ENCODE measurements at regions not wholly inside any gene's neighbourhood (a gene's known extent, or its start where the extent isn't known, plus 50 kb on each side); places are given as distances from the start of the nearest gene placed in this dataset.

- H3K4me1 ChIP-seq (ENCODE audit: control insufficient read depth in 3 of 3, insufficient read depth in 2 of 3, low read depth in 1 of 3, low read length in 2 of 3): no peaks in the 10 kb centered on the region
- H3K27me3 ChIP-seq (ENCODE audit: control insufficient read depth in 3 of 3, insufficient read depth in 3 of 3, low read length in 3 of 3): no peaks in the 10 kb centered on the region
- H3K36me3 ChIP-seq (ENCODE audit: control insufficient read depth in 3 of 3, insufficient read depth in 2 of 3, low read depth in 1 of 3, low read length in 3 of 3): no peaks in the 10 kb centered on the region
- WGBS, 3 donors: 52 to 74% (median 55%) methylated on average over 4 of the region's 4 CpGs
- H3K4me3 ChIP-seq (ENCODE audit: low read depth in 1 of 3, low read length in 3 of 3): no peak overlapping the region
- H3K9me3 ChIP-seq (ENCODE audit: control insufficient read depth in 2 of 2, insufficient read depth in 1 of 2, low read depth in 1 of 2, low read length in 1 of 2): no peaks in the 10 kb centered on the region
- FAIRE-seq (no peak), DNase-seq (no peak)
- no peak overlapping the region for H3K27ac ChIP-seq (ENCODE audit: low read depth in 1 of 3, low read length in 2 of 3)
Measured at GRCh38 chr21:22904385-22904784, 1906.2 kb downstream of the NCAM2 start.

GRCh38 chr21:22925032-22925431 lies 1926.8 kb downstream of the NCAM2 start:
- no peaks in the 10 kb centered on the region for H3K4me1 ChIP-seq (ENCODE audit: control insufficient read depth in 3 of 3, insufficient read depth in 2 of 3, low read depth in 1 of 3, low read length in 2 of 3)
- no peak overlapping the region for H3K4me3 ChIP-seq (ENCODE audit: low read depth in 1 of 3, low read length in 3 of 3)
- DNase-seq: no peak
- WGBS, 3 donors: 76 to 97% (median 89%) methylated on average over 1 of the region's 1 CpG
- H3K27me3 ChIP-seq (ENCODE audit: control insufficient read depth in 3 of 3, insufficient read depth in 3 of 3, low read length in 3 of 3): no peaks in the 10 kb centered on the region
- H3K27ac ChIP-seq (ENCODE audit: low read depth in 1 of 3, low read length in 2 of 3): no peak overlapping the region
- no peak for FAIRE-seq
- no peaks in the 10 kb centered on the region for H3K9me3 ChIP-seq (ENCODE audit: control insufficient read depth in 2 of 2, insufficient read depth in 1 of 2, low read depth in 1 of 2, low read length in 1 of 2)
- no peaks in the 10 kb centered on the region for H3K36me3 ChIP-seq (ENCODE audit: control insufficient read depth in 3 of 3, insufficient read depth in 2 of 3, low read depth in 1 of 3, low read length in 3 of 3)

GRCh38 chr21:22927469-22927868 lies 1929.3 kb downstream of the NCAM2 start:
- no peak overlapping the region for H3K4me3 ChIP-seq (ENCODE audit: low read depth in 1 of 3, low read length in 3 of 3)
- no peak overlapping the region for H3K27ac ChIP-seq (ENCODE audit: low read depth in 1 of 3, low read length in 2 of 3)
- FAIRE-seq (no peak), DNase-seq (no peak)
- no peaks in the 10 kb centered on the region for H3K27me3 ChIP-seq (ENCODE audit: control insufficient read depth in 3 of 3, insufficient read depth in 3 of 3, low read length in 3 of 3)
- H3K4me1 ChIP-seq (ENCODE audit: control insufficient read depth in 3 of 3, insufficient read depth in 2 of 3, low read depth in 1 of 3, low read length in 2 of 3): no peaks in the 10 kb centered on the region
- H3K36me3 ChIP-seq (ENCODE audit: control insufficient read depth in 3 of 3, insufficient read depth in 2 of 3, low read depth in 1 of 3, low read length in 3 of 3): no peaks in the 10 kb centered on the region
- H3K9me3 ChIP-seq (ENCODE audit: control insufficient read depth in 2 of 2, insufficient read depth in 1 of 2, low read depth in 1 of 2, low read length in 1 of 2): no peaks in the 10 kb centered on the region
- WGBS, 3 donors: 61 to 72% (median 62%) methylated on average over 2 of the region's 2 CpGs

- 48 to 61% (median 52%) methylated on average over 4 of the region's 4 CpGs for WGBS, 3 donors
Measured at GRCh38 chr21:22941779-22942490, 1943.7 kb downstream of the NCAM2 start.

GRCh38 chr21:22955559-22955958 lies 1957.3 kb downstream of the NCAM2 start:
- Histone ChIP-seq H3K27me3 (ENCODE audit: control insufficient read depth in 3 of 3, insufficient read depth in 3 of 3, low read length in 3 of 3) (no peaks in the 10 kb centered on the region), H3K9me3 (ENCODE audit: control insufficient read depth in 2 of 2, insufficient read depth in 1 of 2, low read depth in 1 of 2, low read length in 1 of 2) (no peaks in the 10 kb centered on the region), H3K4me3 (ENCODE audit: low read depth in 1 of 3, low read length in 3 of 3) (no peak overlapping the region), H3K36me3 (ENCODE audit: control insufficient read depth in 3 of 3, insufficient read depth in 2 of 3, low read depth in 1 of 3, low read length in 3 of 3) (no peaks in the 10 kb centered on the region), H3K4me1 (ENCODE audit: control insufficient read depth in 3 of 3, insufficient read depth in 2 of 3, low read depth in 1 of 3, low read length in 2 of 3) (no peaks in the 10 kb centered on the region), H3K27ac (ENCODE audit: low read depth in 1 of 3, low read length in 2 of 3) (no peak overlapping the region)
- FAIRE-seq (no peak), DNase-seq (no peak)

More at GRCh38 chr21:22941779-22942490, 1943.7 kb downstream of the NCAM2 start:
- Histone ChIP-seq H3K4me1 (ENCODE audit: control insufficient read depth in 3 of 3, insufficient read depth in 2 of 3, low read depth in 1 of 3, low read length in 2 of 3) (no peaks in the 10 kb centered on the region), H3K4me3 (ENCODE audit: low read depth in 1 of 3, low read length in 3 of 3) (no peak overlapping the region), H3K27ac (ENCODE audit: low read depth in 1 of 3, low read length in 2 of 3) (no peak overlapping the region), H3K27me3 (ENCODE audit: control insufficient read depth in 3 of 3, insufficient read depth in 3 of 3, low read length in 3 of 3) (no peaks in the 10 kb centered on the region), H3K9me3 (ENCODE audit: control insufficient read depth in 2 of 2, insufficient read depth in 1 of 2, low read depth in 1 of 2, low read length in 1 of 2) (no peaks in the 10 kb centered on the region), H3K36me3 (ENCODE audit: control insufficient read depth in 3 of 3, insufficient read depth in 2 of 3, low read depth in 1 of 3, low read length in 3 of 3) (no peaks in the 10 kb centered on the region)
- DNase-seq (no peak), FAIRE-seq (no peak)

- Histone ChIP-seq H3K4me3 (ENCODE audit: low read depth in 1 of 3, low read length in 3 of 3) (no peak overlapping the region), H3K27ac (ENCODE audit: low read depth in 1 of 3, low read length in 2 of 3) (no peak overlapping the region), H3K4me1 (ENCODE audit: control insufficient read depth in 3 of 3, insufficient read depth in 2 of 3, low read depth in 1 of 3, low read length in 2 of 3) (no peaks in the 10 kb centered on the region), H3K27me3 (ENCODE audit: control insufficient read depth in 3 of 3, insufficient read depth in 3 of 3, low read length in 3 of 3) (no peaks in the 10 kb centered on the region), H3K36me3 (ENCODE audit: control insufficient read depth in 3 of 3, insufficient read depth in 2 of 3, low read depth in 1 of 3, low read length in 3 of 3) (no peaks in the 10 kb centered on the region), H3K9me3 (ENCODE audit: control insufficient read depth in 2 of 2, insufficient read depth in 1 of 2, low read depth in 1 of 2, low read length in 1 of 2) (no peaks in the 10 kb centered on the region)
- no peak for DNase-seq
- FAIRE-seq: no peak
- WGBS, 3 donors: 76 to 77% (median 76%) methylated on average over 5 of the region's 5 CpGs
Measured at GRCh38 chr21:22961258-22961657, 1963.0 kb downstream of the NCAM2 start.

GRCh38 chr21:22965455-22966135 lies 1967.4 kb downstream of the NCAM2 start:
- no peaks in the 10 kb centered on the region for H3K27me3 ChIP-seq (ENCODE audit: control insufficient read depth in 3 of 3, insufficient read depth in 3 of 3, low read length in 3 of 3)
- no peak overlapping the region for H3K27ac ChIP-seq (ENCODE audit: low read depth in 1 of 3, low read length in 2 of 3)
- FAIRE-seq (no peak), DNase-seq (no peak)
- H3K4me3 ChIP-seq (ENCODE audit: low read depth in 1 of 3, low read length in 3 of 3): no peak overlapping the region
- H3K36me3 ChIP-seq (ENCODE audit: control insufficient read depth in 3 of 3, insufficient read depth in 2 of 3, low read depth in 1 of 3, low read length in 3 of 3): no peaks in the 10 kb centered on the region
- H3K4me1 ChIP-seq (ENCODE audit: control insufficient read depth in 3 of 3, insufficient read depth in 2 of 3, low read depth in 1 of 3, low read length in 2 of 3): no peaks in the 10 kb centered on the region
- H3K9me3 ChIP-seq (ENCODE audit: control insufficient read depth in 2 of 2, insufficient read depth in 1 of 2, low read depth in 1 of 2, low read length in 1 of 2): no peaks in the 10 kb centered on the region
- WGBS, 3 donors: 67 to 86% (median 70%) methylated on average over 3 of the region's 3 CpGs

GRCh38 chr21:22981819-22982218 lies 1983.6 kb downstream of the NCAM2 start:
- WGBS, 3 donors: 68 to 87% (median 73%) methylated on average over 4 of the region's 4 CpGs
- H3K27ac ChIP-seq (ENCODE audit: low read depth in 1 of 3, low read length in 2 of 3): no peak overlapping the region
- FAIRE-seq: no peak
- H3K36me3 ChIP-seq (ENCODE audit: control insufficient read depth in 3 of 3, insufficient read depth in 2 of 3, low read depth in 1 of 3, low read length in 3 of 3): no peaks in the 10 kb centered on the region
- no peak overlapping the region for H3K4me3 ChIP-seq (ENCODE audit: low read depth in 1 of 3, low read length in 3 of 3)
- no peaks in the 10 kb centered on the region for H3K4me1 ChIP-seq (ENCODE audit: control insufficient read depth in 3 of 3, insufficient read depth in 2 of 3, low read depth in 1 of 3, low read length in 2 of 3)
- H3K9me3 ChIP-seq (ENCODE audit: control insufficient read depth in 2 of 2, insufficient read depth in 1 of 2, low read depth in 1 of 2, low read length in 1 of 2): peaks cover 1 to 2% of the 10 kb centered on the region in 2 donors
- no peaks in the 10 kb centered on the region for H3K27me3 ChIP-seq (ENCODE audit: control insufficient read depth in 3 of 3, insufficient read depth in 3 of 3, low read length in 3 of 3)
- no peak for DNase-seq

Measured in small intestine (tissue), 7 donors.